ENCODE measurements at regions not wholly inside any gene's neighbourhood (a gene's known extent, or its start where the extent isn't known, plus 50 kb on each side); places are given as distances from the start of the nearest gene placed in this dataset.
A peak's percentile ranks its signal among the peaks of the same experiment; 100 is the strongest.

DNA sequence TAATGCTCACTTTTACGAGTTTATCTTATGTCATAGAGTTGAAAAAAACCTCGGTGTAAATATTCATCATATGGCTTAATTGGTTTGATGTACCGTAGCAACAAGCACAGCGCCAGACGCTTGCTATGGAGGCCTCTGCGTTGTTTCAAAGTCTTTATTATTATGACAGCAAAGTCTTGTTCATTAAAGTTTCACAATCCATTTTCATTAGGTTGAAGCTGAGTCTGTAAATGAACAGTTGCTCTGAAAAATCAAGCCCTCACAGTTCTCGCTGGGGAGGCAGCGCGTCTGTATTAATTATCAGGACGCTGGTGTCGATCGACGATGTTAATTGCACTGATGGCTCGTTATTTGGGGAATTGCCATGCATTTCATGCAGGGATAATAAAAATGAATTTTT is 185.6 kb downstream of the INSC start:
- no peak for DNase-seq
- TF ChIP-seq, protein P1, sequence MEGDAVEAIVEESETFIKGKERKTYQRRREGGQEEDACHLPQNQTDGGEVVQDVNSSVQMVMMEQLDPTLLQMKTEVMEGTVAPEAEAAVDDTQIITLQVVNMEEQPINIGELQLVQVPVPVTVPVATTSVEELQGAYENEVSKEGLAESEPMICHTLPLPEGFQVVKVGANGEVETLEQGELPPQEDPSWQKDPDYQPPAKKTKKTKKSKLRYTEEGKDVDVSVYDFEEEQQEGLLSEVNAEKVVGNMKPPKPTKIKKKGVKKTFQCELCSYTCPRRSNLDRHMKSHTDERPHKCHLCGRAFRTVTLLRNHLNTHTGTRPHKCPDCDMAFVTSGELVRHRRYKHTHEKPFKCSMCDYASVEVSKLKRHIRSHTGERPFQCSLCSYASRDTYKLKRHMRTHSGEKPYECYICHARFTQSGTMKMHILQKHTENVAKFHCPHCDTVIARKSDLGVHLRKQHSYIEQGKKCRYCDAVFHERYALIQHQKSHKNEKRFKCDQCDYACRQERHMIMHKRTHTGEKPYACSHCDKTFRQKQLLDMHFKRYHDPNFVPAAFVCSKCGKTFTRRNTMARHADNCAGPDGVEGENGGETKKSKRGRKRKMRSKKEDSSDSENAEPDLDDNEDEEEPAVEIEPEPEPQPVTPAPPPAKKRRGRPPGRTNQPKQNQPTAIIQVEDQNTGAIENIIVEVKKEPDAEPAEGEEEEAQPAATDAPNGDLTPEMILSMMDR (conservative IDR thresholded peaks at IDR 0.05), result no peak
- Mint-ChIP-seq H3K4me1 (no peaks in the 10 kb centered on the region), H3K9me3 (peaks cover 4% of the 10 kb centered on the region), H3K36me3 (ENCODE audit: low read depth) (no peaks in the 10 kb centered on the region), H3K27ac (no peak overlapping the region), H3K4me3 (no peak overlapping the region), H3K27me3 (ENCODE audit: insufficient read depth) (no peaks in the 10 kb centered on the region)
- H3K27ac ChIP-seq (ENCODE audit: low read depth, low read length), result no peak overlapping the region
- no peaks in the 10 kb centered on the region for H3K27me3 ChIP-seq (ENCODE audit: control insufficient read depth, insufficient read depth, low read length, poor library complexity, severe bottlenecking)
- 95 to 96% methylated on average over 9 to 14 of the region's 14 CpGs for WGBS, 2 experiments (ENCODE audit: insufficient coverage in 1 of 2, insufficient read length in 1 of 2)
- no peaks in the 10 kb centered on the region for H3K9me3 ChIP-seq (ENCODE audit: control insufficient read depth, low read length)
- no peak overlapping the region for H3K9ac ChIP-seq (ENCODE audit: extremely low read depth, low read length, poor library complexity, severe bottlenecking)
- H3K36me3 ChIP-seq (ENCODE audit: control insufficient read depth, insufficient read depth, low read length), result no peaks in the 10 kb centered on the region
- no peak overlapping the region for H3K4me3 ChIP-seq (ENCODE audit: low read length)
- no peaks in the 10 kb centered on the region for H3K4me1 ChIP-seq (ENCODE audit: control insufficient read depth, insufficient read depth, low read length)

DNA sequence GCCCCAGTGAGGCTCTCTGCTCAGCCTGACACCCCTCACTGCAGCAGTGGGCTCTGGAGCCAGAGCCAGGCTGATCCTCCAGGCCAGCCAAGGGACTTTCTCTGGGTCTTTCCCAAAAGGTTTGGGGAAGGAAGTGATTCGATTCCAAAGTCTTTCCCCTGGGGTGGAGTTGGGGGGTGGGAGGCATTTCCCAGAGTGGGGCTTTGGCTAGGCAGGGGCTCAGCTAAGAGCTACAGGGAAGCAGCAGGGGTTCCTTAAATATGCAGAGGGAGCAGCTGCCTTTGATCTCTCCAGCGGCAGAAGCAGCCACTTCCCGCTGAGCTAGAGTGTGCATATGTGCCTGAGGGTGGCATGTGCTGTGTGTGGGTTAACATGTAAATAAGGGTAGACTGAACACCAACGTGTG is 192.9 kb downstream of the INSC start:
- TF ChIP-seq, protein P1 (conservative IDR thresholded peaks at IDR 0.05), result no peak
- peak; percentile 79 for DNase-seq
- Histone ChIP-seq H3K9ac (ENCODE audit: extremely low read depth, low read length, poor library complexity, severe bottlenecking) (no peak overlapping the region), H3K9me3 (ENCODE audit: control insufficient read depth, low read length) (no peaks in the 10 kb centered on the region), H3K27ac (ENCODE audit: low read depth, low read length) (no peak overlapping the region), H3K4me1 (ENCODE audit: control insufficient read depth, insufficient read depth, low read length) (no peaks in the 10 kb centered on the region), H3K36me3 (ENCODE audit: control insufficient read depth, insufficient read depth, low read length) (no peaks in the 10 kb centered on the region), H3K27me3 (ENCODE audit: control insufficient read depth, insufficient read depth, low read length, poor library complexity, severe bottlenecking) (no peaks in the 10 kb centered on the region), H3K4me3 (ENCODE audit: low read length) (no peak overlapping the region)
- WGBS, 2 experiments (ENCODE audit: insufficient coverage in 1 of 2, insufficient read length in 1 of 2), result 15 to 25% methylated on average over 2 to 4 of the region's 4 CpGs
- no peaks in the 10 kb centered on the region for H3K36me3 Mint-ChIP-seq (ENCODE audit: low read depth)
- peaks cover 6% of the 10 kb centered on the region for H3K4me1 Mint-ChIP-seq
- H3K9me3 Mint-ChIP-seq, result peaks cover 4% of the 10 kb centered on the region
- no peak overlapping the region for H3K27ac Mint-ChIP-seq
- H3K27me3 Mint-ChIP-seq (ENCODE audit: insufficient read depth), result no peaks in the 10 kb centered on the region
- no peak overlapping the region for H3K4me3 Mint-ChIP-seq

DNA sequence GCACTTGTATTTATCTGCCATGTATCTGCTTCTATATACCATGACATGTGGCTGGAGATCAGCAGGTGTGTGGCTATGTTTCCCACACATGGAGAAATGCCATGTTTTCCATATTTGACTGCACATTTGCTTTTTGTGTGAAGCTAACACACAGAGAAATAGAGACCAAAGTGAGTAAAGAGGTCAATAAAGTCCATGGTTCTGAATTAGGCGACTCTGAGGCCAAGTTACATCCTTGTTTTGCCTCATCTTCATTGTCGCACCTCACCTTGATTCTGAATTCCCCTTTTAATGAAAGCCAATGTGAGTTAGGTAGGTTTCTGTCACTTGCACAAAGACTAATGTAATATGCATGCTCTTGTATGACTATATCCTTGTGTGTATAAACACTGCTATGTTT is 194.1 kb downstream of the INSC start:
- Histone ChIP-seq H3K9ac (ENCODE audit: extremely low read depth, low read length, poor library complexity, severe bottlenecking) (no peak overlapping the region), H3K4me3 (ENCODE audit: low read length) (no peak overlapping the region), H3K36me3 (ENCODE audit: control insufficient read depth, insufficient read depth, low read length) (no peaks in the 10 kb centered on the region), H3K27ac (ENCODE audit: low read depth, low read length) (no peak overlapping the region), H3K4me1 (ENCODE audit: control insufficient read depth, insufficient read depth, low read length) (no peaks in the 10 kb centered on the region), H3K9me3 (ENCODE audit: control insufficient read depth, low read length) (no peaks in the 10 kb centered on the region), H3K27me3 (ENCODE audit: control insufficient read depth, insufficient read depth, low read length, poor library complexity, severe bottlenecking) (no peaks in the 10 kb centered on the region)
- 92 to 100% methylated on average over 2 of the region's 2 CpGs for WGBS, 2 experiments (ENCODE audit: insufficient coverage in 1 of 2, insufficient read length in 1 of 2)
- TF ChIP-seq, protein P1 (conservative IDR thresholded peaks at IDR 0.05), result no peak
- Mint-ChIP-seq H3K27me3 (ENCODE audit: insufficient read depth) (no peaks in the 10 kb centered on the region), H3K9me3 (peaks cover 4% of the 10 kb centered on the region), H3K36me3 (ENCODE audit: low read depth) (no peaks in the 10 kb centered on the region), H3K4me1 (peaks cover 6% of the 10 kb centered on the region), H3K27ac (no peak overlapping the region), H3K4me3 (no peak overlapping the region)
- DNase-seq, result no peak

Measured in endodermal cell (in vitro differentiated cells).